ENCODE measurements at regions not wholly inside any gene's neighbourhood (a gene's known extent, or its start where the extent isn't known, plus 50 kb on each side); places are given as distances from the start of the nearest gene placed in this dataset.

- TF ChIP-seq CTCF (IDR thresholded peaks at IDR 0.05): no peak
- TF ChIP-seq ZFX (IDR thresholded peaks at IDR 0.05; ENCODE audit: borderline replicate concordance): no peak
These were observed 235.2 kb upstream of the HDX start for GRCh38 chrX:84737471-84737871.

All from 22Rv1 (cell line).